ENCODE measurements at regions not wholly inside any gene's neighbourhood (a gene's known extent, or its start where the extent isn't known, plus 50 kb on each side); places are given as distances from the start of the nearest gene placed in this dataset.

DNA sequence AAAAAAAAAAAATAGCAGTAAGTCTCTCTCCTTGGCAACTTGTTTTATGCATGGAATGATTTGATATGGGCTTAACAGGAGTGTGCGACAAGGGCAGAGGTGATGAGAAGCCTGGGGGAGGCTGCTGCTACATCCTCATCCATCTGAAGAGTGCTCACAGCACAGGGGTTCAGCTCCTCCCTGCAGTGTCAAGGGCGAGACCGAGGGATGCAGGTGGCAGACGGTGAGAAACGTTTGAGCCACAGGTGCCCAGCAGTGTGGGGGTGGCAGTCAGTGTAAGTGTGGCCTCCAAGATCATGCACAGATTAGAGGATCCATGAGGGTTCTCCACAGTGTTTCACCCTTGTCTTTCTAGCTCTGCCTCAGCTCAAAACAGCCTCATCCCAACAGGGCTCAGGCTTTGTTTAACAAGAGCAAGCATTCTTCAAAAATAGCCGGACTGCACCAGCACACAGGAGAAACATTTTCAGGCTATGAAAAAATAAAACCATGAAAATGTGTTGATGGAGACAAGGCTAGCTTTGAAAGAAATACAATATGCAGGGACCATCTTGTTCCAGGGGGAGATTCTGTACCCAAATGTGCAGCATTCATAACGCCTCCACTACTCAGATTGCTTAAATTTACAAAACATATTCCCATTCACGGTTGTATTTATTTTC is 324.5 kb upstream of the MYT1L start:
- H2AFZ ChIP-seq (ENCODE audit: low read length), result no peak overlapping the region

DNA sequence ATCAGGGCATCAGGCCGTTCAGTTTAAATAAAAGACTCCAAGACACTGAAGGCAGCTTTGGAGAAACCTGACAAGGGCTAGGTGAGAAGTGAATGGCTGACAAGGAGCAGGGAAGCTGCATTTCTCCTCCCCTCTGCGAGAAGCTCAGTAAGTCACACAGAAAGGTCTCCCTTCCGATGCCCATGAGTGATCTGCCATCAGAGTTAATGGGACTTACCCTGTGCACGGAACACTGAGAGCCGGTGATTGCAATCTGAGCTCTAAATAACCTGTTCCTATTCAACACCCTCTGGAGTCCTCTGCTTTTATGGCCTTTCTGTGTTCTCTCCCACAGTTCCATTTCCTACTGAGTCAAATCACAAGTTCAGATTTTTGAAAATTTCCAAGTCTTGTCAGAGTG is 322.2 kb upstream of the MYT1L start:
- no peak overlapping the region for H2AFZ ChIP-seq (ENCODE audit: low read length)
- no peak overlapping the region for H3K4me2 ChIP-seq (ENCODE audit: extremely low read depth, insufficient read depth, low read length)
- no peaks in the 10 kb centered on the region for H3K79me2 ChIP-seq (ENCODE audit: control insufficient read depth, insufficient read depth, low read length)
- H3K4me3 ChIP-seq (replicated peaks in 1 of 4; ENCODE audit: control extremely low read depth in 1 of 4, insufficient read depth in 1 of 4, low read depth in 3 of 4, low read length in 4 of 4), result no peak overlapping the region
- H4K20me1 ChIP-seq (ENCODE audit: control insufficient read depth, extremely low read depth, insufficient read depth, low read length), result no peaks in the 10 kb centered on the region
- no peak overlapping the region for H3K9ac ChIP-seq (ENCODE audit: insufficient read depth, low read length)
- H3K27me3 ChIP-seq (ENCODE audit: control insufficient read depth, insufficient read depth, low read length), result no peaks in the 10 kb centered on the region
- TF ChIP-seq, protein P1, sequence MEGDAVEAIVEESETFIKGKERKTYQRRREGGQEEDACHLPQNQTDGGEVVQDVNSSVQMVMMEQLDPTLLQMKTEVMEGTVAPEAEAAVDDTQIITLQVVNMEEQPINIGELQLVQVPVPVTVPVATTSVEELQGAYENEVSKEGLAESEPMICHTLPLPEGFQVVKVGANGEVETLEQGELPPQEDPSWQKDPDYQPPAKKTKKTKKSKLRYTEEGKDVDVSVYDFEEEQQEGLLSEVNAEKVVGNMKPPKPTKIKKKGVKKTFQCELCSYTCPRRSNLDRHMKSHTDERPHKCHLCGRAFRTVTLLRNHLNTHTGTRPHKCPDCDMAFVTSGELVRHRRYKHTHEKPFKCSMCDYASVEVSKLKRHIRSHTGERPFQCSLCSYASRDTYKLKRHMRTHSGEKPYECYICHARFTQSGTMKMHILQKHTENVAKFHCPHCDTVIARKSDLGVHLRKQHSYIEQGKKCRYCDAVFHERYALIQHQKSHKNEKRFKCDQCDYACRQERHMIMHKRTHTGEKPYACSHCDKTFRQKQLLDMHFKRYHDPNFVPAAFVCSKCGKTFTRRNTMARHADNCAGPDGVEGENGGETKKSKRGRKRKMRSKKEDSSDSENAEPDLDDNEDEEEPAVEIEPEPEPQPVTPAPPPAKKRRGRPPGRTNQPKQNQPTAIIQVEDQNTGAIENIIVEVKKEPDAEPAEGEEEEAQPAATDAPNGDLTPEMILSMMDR (conservative IDR thresholded peaks at IDR 0.05 in 1 of 2, IDR thresholded peaks at IDR 0.05 in 1 of 2; ENCODE audit: low read depth in 1 of 2, low read length in 2 of 2), result no peak
- no peak for TF ChIP-seq EZH2 (IDR thresholded peaks at IDR 0.05; ENCODE audit: low read length, missing control alignments)
- no peaks in the 10 kb centered on the region for H3K36me3 ChIP-seq (ENCODE audit: control insufficient read depth, insufficient read depth, low read length)
- H3K9me3 ChIP-seq (ENCODE audit: control insufficient read depth, insufficient read depth, low read depth, low read length), result no peaks in the 10 kb centered on the region
- DNase-seq (ENCODE audit: low read depth in 2 of 2), result no peak
- no peak overlapping the region for H3K27ac ChIP-seq (ENCODE audit: insufficient read depth, low read length)
- H3K4me1 ChIP-seq (ENCODE audit: control insufficient read depth, extremely low read depth, insufficient read depth, low read length), result no peaks in the 10 kb centered on the region

More for the DNA sequence above, 324.5 kb upstream of the MYT1L start:
- Histone ChIP-seq H4K20me1 (ENCODE audit: control insufficient read depth, extremely low read depth, insufficient read depth, low read length) (no peaks in the 10 kb centered on the region), H3K27ac (ENCODE audit: insufficient read depth, low read length) (no peak overlapping the region), H3K27me3 (ENCODE audit: control insufficient read depth, insufficient read depth, low read length) (no peaks in the 10 kb centered on the region), H3K4me3 (replicated peaks in 1 of 4; ENCODE audit: control extremely low read depth in 1 of 4, insufficient read depth in 1 of 4, low read depth in 3 of 4, low read length in 4 of 4) (no peak overlapping the region), H3K9ac (ENCODE audit: insufficient read depth, low read length) (no peak overlapping the region), H3K9me3 (ENCODE audit: control insufficient read depth, insufficient read depth, low read depth, low read length) (no peaks in the 10 kb centered on the region), H3K79me2 (ENCODE audit: control insufficient read depth, insufficient read depth, low read length) (no peaks in the 10 kb centered on the region), H3K4me1 (ENCODE audit: control insufficient read depth, extremely low read depth, insufficient read depth, low read length) (no peaks in the 10 kb centered on the region), H3K4me2 (ENCODE audit: extremely low read depth, insufficient read depth, low read length) (no peak overlapping the region), H3K36me3 (ENCODE audit: control insufficient read depth, insufficient read depth, low read length) (no peaks in the 10 kb centered on the region)
- TF ChIP-seq, protein P1 (conservative IDR thresholded peaks at IDR 0.05 in 1 of 2, IDR thresholded peaks at IDR 0.05 in 1 of 2; ENCODE audit: low read depth in 1 of 2, low read length in 2 of 2), result no peak
- TF ChIP-seq EZH2 (IDR thresholded peaks at IDR 0.05; ENCODE audit: low read length, missing control alignments), result no peak
- no peak for DNase-seq (ENCODE audit: low read depth in 2 of 2)

DNA sequence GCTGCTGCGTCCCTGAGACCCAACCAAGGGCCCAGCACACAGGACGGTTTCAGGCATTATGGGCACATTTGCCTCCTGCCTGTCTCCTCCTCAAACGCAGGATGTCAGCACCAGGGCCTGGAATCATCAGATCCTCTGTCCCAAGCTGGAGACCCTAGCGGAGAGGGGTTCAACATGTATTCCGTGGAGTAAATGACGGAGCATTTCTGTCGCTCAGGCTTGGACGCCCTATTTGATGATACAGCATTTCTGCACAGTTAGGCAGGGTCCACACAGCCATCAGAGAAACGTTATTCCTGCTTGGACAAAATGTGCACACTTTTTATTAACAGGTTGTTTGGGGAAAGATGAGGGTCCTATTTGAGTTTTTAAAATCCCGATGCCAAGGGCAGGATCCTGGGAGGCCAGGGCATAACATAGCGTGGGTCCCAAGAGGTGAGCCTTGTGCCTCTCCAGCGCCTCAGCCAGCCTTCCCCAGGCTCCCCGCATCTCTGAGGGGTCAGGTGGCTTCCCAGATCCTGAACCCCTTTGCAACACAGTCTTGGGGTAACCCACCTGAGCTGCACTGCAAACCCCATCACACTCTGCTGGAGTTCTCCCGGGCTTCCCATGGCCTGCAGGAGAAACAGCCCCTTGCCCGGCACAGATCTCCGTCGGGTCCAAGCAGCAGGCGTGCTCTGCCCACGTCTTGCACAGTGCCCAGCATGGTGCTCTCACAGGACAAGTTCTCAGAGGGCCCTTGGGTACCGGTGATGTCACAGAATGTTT is 319.7 kb upstream of the MYT1L start:
- TF ChIP-seq, protein P1 (conservative IDR thresholded peaks at IDR 0.05 in 1 of 2, IDR thresholded peaks at IDR 0.05 in 1 of 2; ENCODE audit: low read depth in 1 of 2, low read length in 2 of 2), result no peak
- no peak for TF ChIP-seq EZH2 (IDR thresholded peaks at IDR 0.05; ENCODE audit: low read length, missing control alignments)
- no peak for DNase-seq (ENCODE audit: low read depth in 2 of 2)
- H3K9ac ChIP-seq (ENCODE audit: insufficient read depth, low read length), result no peak overlapping the region

More for the DNA sequence above, 319.7 kb upstream of the MYT1L start:
- Histone ChIP-seq H3K27ac (ENCODE audit: insufficient read depth, low read length) (no peak overlapping the region), H2AFZ (ENCODE audit: low read length) (no peak overlapping the region), H3K79me2 (ENCODE audit: control insufficient read depth, insufficient read depth, low read length) (no peaks in the 10 kb centered on the region), H3K36me3 (ENCODE audit: control insufficient read depth, insufficient read depth, low read length) (no peaks in the 10 kb centered on the region), H3K4me3 (replicated peaks in 1 of 4; ENCODE audit: control extremely low read depth in 1 of 4, insufficient read depth in 1 of 4, low read depth in 3 of 4, low read length in 4 of 4) (no peak overlapping the region), H4K20me1 (ENCODE audit: control insufficient read depth, extremely low read depth, insufficient read depth, low read length) (no peaks in the 10 kb centered on the region), H3K9me3 (ENCODE audit: control insufficient read depth, insufficient read depth, low read depth, low read length) (no peaks in the 10 kb centered on the region), H3K4me2 (ENCODE audit: extremely low read depth, insufficient read depth, low read length) (no peak overlapping the region), H3K27me3 (ENCODE audit: control insufficient read depth, insufficient read depth, low read length) (no peaks in the 10 kb centered on the region), H3K4me1 (ENCODE audit: control insufficient read depth, extremely low read depth, insufficient read depth, low read length) (no peaks in the 10 kb centered on the region)

Data from fibroblast of lung (primary cell).